ENCODE measurements at regions not wholly inside any gene's neighbourhood (a gene's known extent, or its start where the extent isn't known, plus 50 kb on each side); places are given as distances from the start of the nearest gene placed in this dataset.

- POLR2A ChIA-PET (ENCODE audit: unreplicated experiment): no interaction called here
Measured at GRCh38 chr10:2145491-2145890, 408.2 kb upstream of the ADARB2 start.

More at GRCh38 chr10:2145491-2145890, 408.2 kb upstream of the ADARB2 start:
- Histone ChIP-seq H2BK120ac (ENCODE audit: low read depth, low read length) (no peak overlapping the region), H3K4me2 (ENCODE audit: low read depth, low read length) (no peak overlapping the region), H4K91ac (ENCODE audit: insufficient read depth, low read depth, low read length) (no peak overlapping the region), H3K4ac (ENCODE audit: low read depth, low read length) (no peak overlapping the region), H3K14ac (replicated peaks; ENCODE audit: low read depth, low read length) (no peak overlapping the region), H4K5ac (ENCODE audit: low read depth, low read length) (no peak overlapping the region), H2BK20ac (ENCODE audit: low read depth, low read length) (no peak overlapping the region), H3K4me1 (ENCODE audit: control insufficient read depth, insufficient read depth, low read length) (no peaks in the 10 kb centered on the region), H2BK15ac (ENCODE audit: low read depth, low read length) (no peak overlapping the region), H3K27ac (ENCODE audit: insufficient read depth, low read length) (no peak overlapping the region), H3K9me1 (ENCODE audit: insufficient read depth, low read length) (no peaks in the 10 kb centered on the region), H3K79me1 (ENCODE audit: low read depth in 1 of 2, low read length in 2 of 2) (no peaks in the 10 kb centered on the region), H3K23ac (ENCODE audit: low read depth, low read length) (no peak overlapping the region), H3K56ac (ENCODE audit: extremely low read depth, insufficient read depth, low read length) (no peak overlapping the region), H3K27me3 (ENCODE audit: control insufficient read depth, insufficient read depth, low read length) (no peaks in the 10 kb centered on the region), H3K18ac (ENCODE audit: low read depth, low read length) (no peak overlapping the region), H4K20me1 (ENCODE audit: insufficient read depth, low read length) (no peaks in the 10 kb centered on the region), H3K9ac (ENCODE audit: low read depth, low read length) (no peak overlapping the region), H3K9me3 (ENCODE audit: control insufficient read depth, insufficient read depth, low read length) (peaks cover 26% of the 10 kb centered on the region), H3K4me3 (ENCODE audit: insufficient read depth, low read depth, low read length) (no peak overlapping the region), H2AFZ (replicated peaks; ENCODE audit: low read length, poor library complexity) (no peak overlapping the region), H2BK5ac (ENCODE audit: low read depth, low read length, poor library complexity, severe bottlenecking) (no peak overlapping the region), H4K8ac (ENCODE audit: low read depth in 2 of 2, low read length in 2 of 2) (no peak overlapping the region), H2AK5ac (ENCODE audit: low read depth, low read length) (no peak overlapping the region), H3K36me3 (ENCODE audit: control insufficient read depth, insufficient read depth, low read length) (no peaks in the 10 kb centered on the region), H2AK9ac (replicated peaks; ENCODE audit: low read depth, low read length, poor library complexity) (no peak overlapping the region)
- CTCF ChIA-PET: interaction anchor here (0.6 kb wide), 1 partner anchor 16 kb away, joined by 3 read pairs; no protein-coding TSS in a partner anchor
- dilution Hi-C loops (cut with HindIII; ENCODE audit: low sequenced_read_pairs, unreplicated experiment) (no loop called here), in situ Hi-C loops (cut with MboI; ENCODE audit: low sequenced_read_pairs) (no loop called here), intact Hi-C loops (cut with micrococcal nuclease) (no loop called here)
- no CpG with 5 or more reads among the region's 7 CpGs for WGBS, 2 experiments (ENCODE audit: extremely low coverage in 2 of 2, insufficient read length in 1 of 2)
- BruUV-seq (replicated peaks): no TSS peak
- ATAC-seq (ENCODE audit: low read depth) (no peak), DNase-seq (no peak)
- TF ChIP-seq BHLHE40 (IDR thresholded peaks at IDR 0.05; ENCODE audit: low read depth, low read length) (no peak), MAZ (IDR thresholded peaks at IDR 0.05; ENCODE audit: borderline replicate concordance, low read depth, low read length) (no peak), ELK1 (IDR thresholded peaks at IDR 0.05; ENCODE audit: borderline replicate concordance, low read depth, low read length) (no peak), SMC3 (IDR thresholded peaks at IDR 0.05; ENCODE audit: low read depth, low read length) (no peak), POLR2A (IDR thresholded peaks at IDR 0.05; ENCODE audit: low read depth, low read length) (no peak), NFE2L2 (IDR thresholded peaks at IDR 0.05; ENCODE audit: low read depth, low read length) (no peak), CTCF (conservative IDR thresholded peaks at IDR 0.05; ENCODE audit: low read depth, low read length) (no peak), RCOR1 (IDR thresholded peaks at IDR 0.05; ENCODE audit: insufficient replicate concordance, low read length) (no peak)
